HEK293T (cell line): ENCODE measurements at regions not wholly inside any gene's neighbourhood (a gene's known extent, or its start where the extent isn't known, plus 50 kb on each side); places are given as distances from the start of the nearest gene placed in this dataset.
A peak's percentile ranks its signal among the peaks of the same experiment; 100 is the strongest.

ENCODE experiments used
- CTCF ChIA-PET: fragments of 350-600 bp; formaldehyde crosslinking; extraction: SDS; loops from one replicate; lab custom pipeline; 2021; ENCODE audit warnings: antibody characterized with exemption, inconsistent platforms; lab: Yijun Ruan, JAX
- POLR2A ChIA-PET: fragments of 350-600 bp; formaldehyde crosslinking; extraction: SDS; loops from one replicate; lab custom pipeline; 2020; ENCODE audit warnings: antibody characterized with exemption, inconsistent platforms; lab: Yijun Ruan, JAX
- DNase-seq: peaks from one replicate; pipeline ENCODE4 v3.0.0; 2012; ENCODE audit warnings: mixed read lengths; ENCODE audit errors: extremely low spot score
- ARNT ChIP-seq: fragments of 450-650 bp; IDR thresholded peaks from 2 replicates; pipeline ENCODE4 v1.6.1; 2017; ENCODE audit warnings: mild to moderate bottlenecking
- BHLHE40 ChIP-seq: fragments of 450-650 bp; IDR thresholded peaks from 2 replicates; pipeline ENCODE4 v1.6.1; 2016; ENCODE audit warnings: mild to moderate bottlenecking, moderate library complexity, borderline replicate concordance
- CTBP1 ChIP-seq: fragments of 450-650 bp; IDR thresholded peaks from 2 replicates; pipeline ENCODE4 v1.6.1; 2016; ENCODE audit warnings: borderline replicate concordance
- ELF4 ChIP-seq: fragments of 450-650 bp; IDR thresholded peaks from 2 replicates; pipeline ENCODE4 v1.6.1; 2017; ENCODE audit warnings: antibody characterized with exemption
- FOXA1 ChIP-seq: fragments of 450-650 bp; IDR thresholded peaks from 2 replicates; pipeline ENCODE4 v1.6.1; 2016; ENCODE audit warnings: mild to moderate bottlenecking
- FOXK2 ChIP-seq: fragments of 450-650 bp; IDR thresholded peaks from 2 replicates; pipeline ENCODE4 v1.6.1; 2016; ENCODE audit warnings: mild to moderate bottlenecking
- FOXM1 ChIP-seq: fragments of 450-650 bp; IDR thresholded peaks from 2 replicates; pipeline ENCODE4 v1.6.1; 2017; ENCODE audit warnings: mild to moderate bottlenecking, borderline replicate concordance
- HDGF ChIP-seq: fragments of 450-650 bp; IDR thresholded peaks from 2 replicates; pipeline ENCODE4 v1.6.1; 2017; ENCODE audit warnings: antibody characterized with exemption, borderline replicate concordance
- L3MBTL2 ChIP-seq: fragments of 450-650 bp; conservative IDR thresholded peaks from 2 replicates; pipeline ENCODE4 v1.6.1; 2016; ENCODE audit warnings: mild to moderate bottlenecking
- LEF1 ChIP-seq: fragments of 450-650 bp; IDR thresholded peaks from 2 replicates; pipeline ENCODE4 v1.6.1; 2017; ENCODE audit warnings: mild to moderate bottlenecking, borderline replicate concordance
- NFRKB ChIP-seq: fragments of 450-650 bp; IDR thresholded peaks from 2 replicates; pipeline ENCODE4 v1.6.1; 2016; ENCODE audit warnings: mild to moderate bottlenecking, moderate library complexity
- PKNOX1 ChIP-seq: fragments of 450-650 bp; IDR thresholded peaks from 2 replicates; pipeline ENCODE4 v1.6.1; 2016
- SP1 ChIP-seq: fragments of 450-650 bp; IDR thresholded peaks from 2 replicates; pipeline ENCODE4 v1.6.1; 2017
- SUZ12 ChIP-seq: fragments of 450-650 bp; IDR thresholded peaks from 2 replicates; pipeline ENCODE4 v1.6.1; 2016; ENCODE audit warnings: mild to moderate bottlenecking
- TARDBP ChIP-seq: fragments of 450-650 bp; IDR thresholded peaks from 2 replicates; pipeline ENCODE4 v1.6.1; 2016
- ZNF384 ChIP-seq: fragments of 450-650 bp; IDR thresholded peaks from 2 replicates; pipeline ENCODE4 v1.6.1; 2016

- POLR2A ChIA-PET = no interaction called here
- CTCF ChIA-PET = interaction anchor here (0.8 to 1.8 kb wide), 4 partner anchors 10 to 357 kb away, joined by 3 to 9 read pairs (median 4); no protein-coding TSS in a partner anchor
- peak; percentile 21 for DNase-seq
- no peak for TF ChIP-seq NFRKB
- no peak for TF ChIP-seq PKNOX1
- peak; percentile 19; the same call in 1 of the 2 replicates for TF ChIP-seq L3MBTL2
- TF ChIP-seq ELF4 = no peak
These were observed 248.6 kb upstream of the ANKRD55 start for GRCh38 chr5:56481428-56482357.

- TF ChIP-seq ELF4 (no peak), L3MBTL2 (peak; percentile 28; the same call in 1 of the 2 replicates), NFRKB (no peak)
- peak; percentile 32 for DNase-seq
- POLR2A ChIA-PET = interaction anchor here (0.6 kb wide), 1 partner anchor 34 kb away, joined by 3 read pairs; no protein-coding TSS in a partner anchor
- CTCF ChIA-PET = interaction anchor here (1.0 to 1.8 kb wide), 2 partner anchors 11 to 358 kb away, joined by 3 to 9 read pairs; no protein-coding TSS in a partner anchor
These were observed 247.7 kb upstream of the ANKRD55 start for GRCh38 chr5:56480705-56481427.

GRCh38 chr5:56480078-56480704 lies 247.1 kb upstream of the ANKRD55 start:
- ChIA-PET POLR2A (interaction anchor here (0.6 kb wide), 1 partner anchor 33 kb away, joined by 3 read pairs; no protein-coding TSS in a partner anchor), CTCF (no interaction called here)
- DNase-seq = no peak
- TF ChIP-seq HDGF = no peak
- TF ChIP-seq LEF1 = no peak
- no peak for TF ChIP-seq SP1
- TF ChIP-seq TARDBP = no peak
- TF ChIP-seq FOXM1 = no peak
- no peak for TF ChIP-seq PKNOX1
- no peak for TF ChIP-seq BHLHE40
- TF ChIP-seq SUZ12 = no peak
- no peak for TF ChIP-seq ARNT
- TF ChIP-seq NFRKB = no peak
- no peak for TF ChIP-seq ZNF384
- no peak for TF ChIP-seq L3MBTL2
- TF ChIP-seq CTBP1 = no peak
- no peak for TF ChIP-seq FOXA1
- TF ChIP-seq FOXK2 = no peak
- no peak for TF ChIP-seq ELF4

GRCh38 chr5:56479696-56480077 lies 246.6 kb upstream of the ANKRD55 start:
- CTCF ChIA-PET = no interaction called here
- TF ChIP-seq ELF4 (no peak), CTBP1 (no peak), SUZ12 (no peak), FOXA1 (no peak), SP1 (no peak)
- DNase-seq = no peak
- POLR2A ChIA-PET = no interaction called here

GRCh38 chr5:56479126-56479525 lies 246.0 kb upstream of the ANKRD55 start:
- no peak for DNase-seq
- no peak for TF ChIP-seq TARDBP
- TF ChIP-seq LEF1 = no peak
- no peak for TF ChIP-seq NFRKB
- no peak for TF ChIP-seq FOXK2
- no peak for TF ChIP-seq SP1
- TF ChIP-seq BHLHE40 = no peak
- TF ChIP-seq ARNT = no peak
- TF ChIP-seq L3MBTL2 = no peak
- no peak for TF ChIP-seq HDGF
- TF ChIP-seq SUZ12 = no peak
- no peak for TF ChIP-seq ZNF384
- no peak for TF ChIP-seq ELF4
- TF ChIP-seq FOXM1 = no peak
- no peak for TF ChIP-seq PKNOX1
- no peak for TF ChIP-seq CTBP1
- TF ChIP-seq FOXA1 = no peak
- CTCF ChIA-PET = no interaction called here
- POLR2A ChIA-PET = no interaction called here

- CTCF ChIA-PET = no interaction called here
- DNase-seq = no peak
- no peak for TF ChIP-seq ARNT
- no peak for TF ChIP-seq FOXA1
- no peak for TF ChIP-seq SP1
- no peak for TF ChIP-seq L3MBTL2
- TF ChIP-seq NFRKB = no peak
- no peak for TF ChIP-seq HDGF
- TF ChIP-seq PKNOX1 = no peak
- POLR2A ChIA-PET = no interaction called here
These were observed 244.9 kb upstream of the ANKRD55 start for GRCh38 chr5:56478062-56478461.
